GM12878 (cell line): ENCODE measurements at regions not wholly inside any gene's neighbourhood (a gene's known extent, or its start where the extent isn't known, plus 50 kb on each side); places are given as distances from the start of the nearest gene placed in this dataset.

Experiments used
- ATAC-seq: fragments of 200-7000 bp; cut with Tn5 transposase; 3 replicates; pipeline ENCODE4 v1.9.1; 2020; ENCODE audit warnings: mild to moderate bottlenecking, moderate library complexity
- BruUV-seq: library from RNA; stranded (reverse); fragments of 400-500 nt; replicated peaks from 2 replicates; lab custom pipeline; 2021; lab: Mats Ljungman, UMichigan
- CTCF ChIA-PET: fragments of 300-600 bp; sonication (Branson Sonifier 250); formaldehyde crosslinking; extraction: SDS; loops from one replicate; lab custom pipeline; 2021; ENCODE audit warnings: inconsistent platforms; lab: Yijun Ruan, JAX
- POLR2A ChIA-PET: fragments of 350-600 bp; formaldehyde crosslinking; extraction: SDS; loops from one replicate; lab custom pipeline; 2021; ENCODE audit warnings: inconsistent platforms; lab: Charles Lee
- RAD21 ChIA-PET: fragments of 300-600 bp; sonication (Branson Sonifier 250); formaldehyde crosslinking; loops from one replicate; lab custom pipeline; 2023; ENCODE audit warnings: antibody characterized with exemption; ENCODE audit not compliant: unreplicated experiment; lab: Charles Lee
- SMC1A ChIA-PET: fragments of 300-600 bp; sonication (Branson Sonifier 250); formaldehyde crosslinking; loops from one replicate; lab custom pipeline; 2023; ENCODE audit not compliant: unreplicated experiment, uncharacterized antibody; lab: Charles Lee
- DNase-seq: peaks from one replicate; pipeline ENCODE4 v3.0.0-alpha.2; 2011; ENCODE audit warnings: low read depth, low spot score
- FAIRE-seq: peaks from 3 replicates; lab custom pipeline; 2011; peaks lifted over from hg19 to GRCh38; lab: Jason Lieb, UNC
- H2AFZ ChIP-seq: 2 replicates; pipeline ENCODE4 v1.6.0; 2011; ENCODE audit warnings: low read depth, low read length, control low read depth; ENCODE audit not compliant: control insufficient read depth
- H3K27ac ChIP-seq: 2 replicates; pipeline ENCODE4 v1.5.1; 2011; ENCODE audit warnings: control low read depth; ENCODE audit not compliant: control insufficient read depth, insufficient read depth
- H3K27me3 ChIP-seq, 2 experiments: replicated peaks in 1 of 2; 2 replicates each; pipeline versions ENCODE4 v1.6.0 to v1.6.1; 2011; ENCODE audit warnings: low read length in 1 of 2; ENCODE audit not compliant: control insufficient read depth in 2 of 2, insufficient read depth in 2 of 2
- H3K36me3 ChIP-seq, 2 experiments: 2 replicates each; pipeline ENCODE4 v1.5.1; 2011; ENCODE audit warnings: low read length in 1 of 2; ENCODE audit not compliant: control insufficient read depth in 2 of 2, insufficient read depth in 2 of 2
- H3K4me1 ChIP-seq: 2 replicates; pipeline ENCODE4 v1.6.1; 2011; ENCODE audit warnings: mild to moderate bottlenecking, low read length, moderate library complexity, mixed read lengths; ENCODE audit not compliant: control insufficient read depth, insufficient read depth
- H3K4me2 ChIP-seq: 2 replicates; pipeline ENCODE4 v1.6.0; 2011; ENCODE audit warnings: control low read depth; ENCODE audit not compliant: control insufficient read depth, insufficient read depth
- H3K4me3 ChIP-seq: fragments of 200-600 bp; sonication (generic); 2 replicates; pipeline ENCODE4 v1.5.1; 2016
- H3K79me2 ChIP-seq: 2 replicates; pipeline ENCODE4 v1.6.0; 2011; ENCODE audit warnings: low read length; ENCODE audit not compliant: control insufficient read depth, insufficient read depth
- H3K9ac ChIP-seq: 2 replicates; pipeline ENCODE4 v1.8.0; 2011; ENCODE audit warnings: low read length, control low read depth, mixed read lengths; ENCODE audit not compliant: control insufficient read depth, insufficient read depth
- H3K9me3 ChIP-seq: replicated peaks from 3 replicates; pipeline ENCODE4 v1.5.1; 2011; ENCODE audit warnings: mild to moderate bottlenecking, low read length; ENCODE audit not compliant: control insufficient read depth, insufficient read depth
- H4K20me1 ChIP-seq: 2 replicates; pipeline ENCODE4 v1.6.0; 2011; ENCODE audit not compliant: control insufficient read depth, insufficient read depth
- HCFC1 ChIP-seq: fragments of 150-350 bp; IDR thresholded peaks from 2 replicates; pipeline ENCODE4 v1.6.1; 2014; ENCODE audit warnings: low read length
- HDAC2 ChIP-seq: fragments of 200-600 bp; sonication (generic); IDR thresholded peaks from 2 replicates; pipeline ENCODE4 v1.6.1; 2017
- NFXL1 ChIP-seq: fragments of 450-650 bp; IDR thresholded peaks from 2 replicates; pipeline ENCODE4 v1.6.1; 2017; ENCODE audit warnings: antibody characterized with exemption, mild to moderate bottlenecking, borderline replicate concordance
- NRF1 ChIP-seq: conservative IDR thresholded peaks from 2 replicates; pipeline ENCODE4 v1.6.1; 2011; ENCODE audit warnings: mild to moderate bottlenecking, low read depth, low read length, improper control_type of control experiment
- PAX5 ChIP-seq: IDR thresholded peaks from 2 replicates; pipeline ENCODE4 v1.6.1; 2011; ENCODE audit warnings: low read depth, low read length, borderline replicate concordance
- PAX8 ChIP-seq: fragments of 450-650 bp; IDR thresholded peaks from 2 replicates; pipeline ENCODE4 v1.6.1; 2017; ENCODE audit warnings: mild to moderate bottlenecking, moderate library complexity
- SUZ12 ChIP-seq: fragments of 200-600 bp; sonication (generic); IDR thresholded peaks from one replicate; pipeline ENCODE4 v1.6.1; 2018; ENCODE audit warnings: antibody characterized with exemption, mild to moderate bottlenecking; ENCODE audit not compliant: unreplicated experiment
- ZSCAN29 ChIP-seq: fragments of 450-650 bp; IDR thresholded peaks from 2 replicates; pipeline ENCODE4 v1.6.1; 2017; ENCODE audit warnings: mild to moderate bottlenecking, moderate library complexity
- WGBS: methylation state at CpG from one replicate; pipeline ENCODE4 v1.1.6; 2016; ENCODE audit warnings: low lambda C conversion rate; ENCODE audit not compliant: insufficient replicate concordance, insufficient coverage; ENCODE audit errors: missing lambda C conversion rate; 5-methylcytosine and 5-hydroxymethylcytosine counted together
- in situ Hi-C: fragments of 300-500 bp; cut with MboI; formaldehyde crosslinking; loops from 9 replicates; pipeline ENCODE4 v1.14.3; 2018; ENCODE audit warnings: mixed read lengths
- intact Hi-C: fragments of 100-400 bp; cut with micrococcal nuclease; formaldehyde crosslinking; loops from one replicate; pipeline ENCODE4 v1.14.2; 2022; ENCODE audit not compliant: unreplicated experiment
- TF ChIP-seq, protein P1 (sequence below), 3 experiments: IDR thresholded peaks in 2 of 3; conservative IDR thresholded peaks in 1 of 3; 2 replicates each; pipeline ENCODE4 v1.5.1; 2011; ENCODE audit warnings: low read depth in 3 of 3, low read length in 3 of 3, mild to moderate bottlenecking in 3 of 3, control low read depth in 2 of 3, moderate library complexity in 2 of 3, inconsistent platforms in 1 of 3, mixed read lengths in 1 of 3; ENCODE audit not compliant: control insufficient read depth in 2 of 3, insufficient read depth in 1 of 3; ENCODE audit errors: extremely low read depth in 1 of 3
- TF ChIP-seq, protein P2 (sequence below): fragments of 450-650 bp; formaldehyde crosslinking; IDR thresholded peaks from 2 replicates; pipeline ENCODE4 v1.4.0; 2022; ENCODE audit warnings: mild to moderate bottlenecking, moderate library complexity

DNA sequence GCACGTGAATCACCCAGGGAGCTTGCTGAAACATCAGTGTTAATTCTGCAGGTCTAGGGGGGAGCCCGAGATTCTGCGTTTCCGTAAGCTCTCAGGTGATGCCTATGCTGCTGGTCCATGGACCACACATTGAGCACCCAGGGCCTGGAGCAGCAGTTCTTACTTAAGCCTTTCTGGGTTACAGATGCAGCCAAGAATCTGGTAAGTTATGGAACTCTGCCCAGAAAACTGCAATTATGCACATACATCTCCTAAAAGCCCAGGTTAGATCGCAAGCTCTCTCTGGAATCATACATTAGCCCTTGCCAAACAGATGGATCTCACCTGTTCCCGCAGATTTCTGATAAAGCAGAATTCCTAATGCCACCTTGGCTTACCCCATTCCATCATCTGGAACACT is 265.9 kb upstream of the SALL1 start (continued):
- TF ChIP-seq, protein P1, sequence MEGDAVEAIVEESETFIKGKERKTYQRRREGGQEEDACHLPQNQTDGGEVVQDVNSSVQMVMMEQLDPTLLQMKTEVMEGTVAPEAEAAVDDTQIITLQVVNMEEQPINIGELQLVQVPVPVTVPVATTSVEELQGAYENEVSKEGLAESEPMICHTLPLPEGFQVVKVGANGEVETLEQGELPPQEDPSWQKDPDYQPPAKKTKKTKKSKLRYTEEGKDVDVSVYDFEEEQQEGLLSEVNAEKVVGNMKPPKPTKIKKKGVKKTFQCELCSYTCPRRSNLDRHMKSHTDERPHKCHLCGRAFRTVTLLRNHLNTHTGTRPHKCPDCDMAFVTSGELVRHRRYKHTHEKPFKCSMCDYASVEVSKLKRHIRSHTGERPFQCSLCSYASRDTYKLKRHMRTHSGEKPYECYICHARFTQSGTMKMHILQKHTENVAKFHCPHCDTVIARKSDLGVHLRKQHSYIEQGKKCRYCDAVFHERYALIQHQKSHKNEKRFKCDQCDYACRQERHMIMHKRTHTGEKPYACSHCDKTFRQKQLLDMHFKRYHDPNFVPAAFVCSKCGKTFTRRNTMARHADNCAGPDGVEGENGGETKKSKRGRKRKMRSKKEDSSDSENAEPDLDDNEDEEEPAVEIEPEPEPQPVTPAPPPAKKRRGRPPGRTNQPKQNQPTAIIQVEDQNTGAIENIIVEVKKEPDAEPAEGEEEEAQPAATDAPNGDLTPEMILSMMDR (IDR thresholded peaks at IDR 0.05 in 2 of 3, conservative IDR thresholded peaks at IDR 0.05 in 1 of 3; ENCODE audit: control insufficient read depth in 2 of 3, extremely low read depth in 1 of 3, insufficient read depth in 1 of 3, low read depth in 3 of 3, low read length in 3 of 3) = no peak
- TF ChIP-seq ZSCAN29 = no peak

DNA sequence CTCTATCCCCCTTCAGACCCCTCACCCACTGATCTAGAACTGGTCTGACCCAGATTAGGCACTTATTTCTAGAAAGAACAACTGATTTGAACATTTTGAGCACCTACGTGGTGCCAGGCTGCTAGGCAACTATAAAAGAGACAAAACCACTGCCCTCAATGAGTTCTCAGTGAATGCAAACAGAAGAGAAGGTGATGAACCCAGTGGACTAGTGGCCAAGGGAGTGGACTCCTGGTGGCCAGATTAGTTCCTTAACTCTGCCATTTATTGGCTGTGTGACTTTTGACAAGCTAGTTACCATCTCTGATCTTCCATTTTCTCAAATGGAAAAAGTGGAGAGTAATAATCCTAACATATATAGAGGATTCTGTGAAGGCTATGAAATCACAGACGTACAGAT is 259.1 kb upstream of the SALL1 start:
- no peak for FAIRE-seq
- no peaks in the 10 kb centered on the region for H3K36me3 ChIP-seq
- BruUV-seq = no TSS peak
- intact Hi-C loops = no loop called here
- no peak overlapping the region for H3K4me2 ChIP-seq
- in situ Hi-C loops = no loop called here
- no peaks in the 10 kb centered on the region for H3K9me3 ChIP-seq
- TF ChIP-seq SUZ12 = no peak
- TF ChIP-seq, protein P2, sequence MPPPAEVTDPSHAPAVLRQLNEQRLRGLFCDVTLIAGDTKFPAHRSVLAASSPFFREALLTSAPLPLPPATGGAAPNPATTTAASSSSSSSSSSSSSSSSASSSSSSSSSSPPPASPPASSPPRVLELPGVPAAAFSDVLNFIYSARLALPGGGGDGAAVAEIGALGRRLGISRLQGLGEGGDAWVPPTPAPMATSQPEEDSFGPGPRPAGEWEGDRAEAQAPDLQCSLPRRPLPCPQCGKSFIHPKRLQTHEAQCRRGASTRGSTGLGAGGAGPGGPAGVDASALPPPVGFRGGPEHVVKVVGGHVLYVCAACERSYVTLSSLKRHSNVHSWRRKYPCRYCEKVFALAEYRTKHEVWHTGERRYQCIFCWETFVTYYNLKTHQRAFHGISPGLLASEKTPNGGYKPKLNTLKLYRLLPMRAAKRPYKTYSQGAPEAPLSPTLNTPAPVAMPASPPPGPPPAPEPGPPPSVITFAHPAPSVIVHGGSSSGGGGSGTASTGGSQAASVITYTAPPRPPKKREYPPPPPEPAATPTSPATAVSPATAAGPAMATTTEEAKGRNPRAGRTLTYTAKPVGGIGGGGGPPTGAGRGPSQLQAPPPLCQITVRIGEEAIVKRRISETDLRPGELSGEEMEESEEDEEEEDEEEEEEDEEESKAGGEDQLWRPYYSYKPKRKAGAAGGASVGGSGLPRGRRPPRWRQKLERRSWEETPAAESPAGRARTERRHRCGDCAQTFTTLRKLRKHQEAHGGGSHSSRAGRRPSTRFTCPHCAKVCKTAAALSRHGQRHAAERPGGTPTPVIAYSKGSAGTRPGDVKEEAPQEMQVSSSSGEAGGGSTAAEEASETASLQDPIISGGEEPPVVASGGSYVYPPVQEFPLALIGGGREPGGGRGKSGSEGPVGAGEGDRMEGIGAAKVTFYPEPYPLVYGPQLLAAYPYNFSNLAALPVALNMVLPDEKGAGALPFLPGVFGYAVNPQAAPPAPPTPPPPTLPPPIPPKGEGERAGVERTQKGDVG (CRISPR knock-in tag) = no peak
- TF ChIP-seq HDAC2 = no peak
- no peak for TF ChIP-seq NRF1
- no peak for TF ChIP-seq PAX5
- TF ChIP-seq PAX8 = no peak
- TF ChIP-seq HCFC1 = no peak
- TF ChIP-seq NFXL1 = no peak
- ATAC-seq = no peak
- no peak overlapping the region for H3K4me3 ChIP-seq
- no peak for DNase-seq
- 9% methylated on average over 2 of the region's 2 CpGs for WGBS
- POLR2A ChIA-PET = no interaction called here
- H3K79me2 ChIP-seq = no peaks in the 10 kb centered on the region
- no peak overlapping the region for H3K27ac ChIP-seq
- RAD21 ChIA-PET = no interaction called here
- H2AFZ ChIP-seq = no peak overlapping the region
- CTCF ChIA-PET = no interaction called here
- H3K9ac ChIP-seq = no peak overlapping the region
- H3K4me1 ChIP-seq = no peaks in the 10 kb centered on the region
- no peaks in the 10 kb centered on the region for H3K27me3 ChIP-seq
- H4K20me1 ChIP-seq = no peaks in the 10 kb centered on the region
- SMC1A ChIA-PET = no interaction called here
